ENCODE measurements at regions not wholly inside any gene's neighbourhood (a gene's known extent, or its start where the extent isn't known, plus 50 kb on each side); places are given as distances from the start of the nearest gene placed in this dataset.
A peak's percentile ranks its signal among the peaks of the same experiment; 100 is the strongest.

DNA sequence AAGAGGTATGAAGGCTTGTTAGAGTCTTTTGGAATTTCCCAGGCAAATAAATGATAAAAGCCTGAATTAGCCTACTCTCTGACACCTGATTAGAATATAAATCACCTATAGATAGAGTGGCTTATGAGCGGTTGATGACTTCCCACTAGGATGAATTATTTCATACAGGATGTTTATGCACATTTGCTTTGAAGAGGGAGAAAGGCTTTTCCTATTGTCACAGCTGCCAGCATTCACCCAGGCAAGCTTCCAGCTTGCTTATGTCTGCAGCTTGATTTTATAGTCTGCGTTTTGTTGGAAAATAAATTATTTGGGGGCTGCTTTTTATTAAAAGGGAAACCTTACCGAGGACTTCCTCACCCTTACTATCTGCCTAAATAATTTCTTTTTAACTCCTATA, 51.3 kb upstream of the EIF2S2 start:
- no peak for DNase-seq (ENCODE audit: low read depth)

GRCh38 chr20:34164381-34164984, 52.4 kb upstream of the EIF2S2 start:
- DNase-seq (ENCODE audit: low read depth) = no peak

DNA sequence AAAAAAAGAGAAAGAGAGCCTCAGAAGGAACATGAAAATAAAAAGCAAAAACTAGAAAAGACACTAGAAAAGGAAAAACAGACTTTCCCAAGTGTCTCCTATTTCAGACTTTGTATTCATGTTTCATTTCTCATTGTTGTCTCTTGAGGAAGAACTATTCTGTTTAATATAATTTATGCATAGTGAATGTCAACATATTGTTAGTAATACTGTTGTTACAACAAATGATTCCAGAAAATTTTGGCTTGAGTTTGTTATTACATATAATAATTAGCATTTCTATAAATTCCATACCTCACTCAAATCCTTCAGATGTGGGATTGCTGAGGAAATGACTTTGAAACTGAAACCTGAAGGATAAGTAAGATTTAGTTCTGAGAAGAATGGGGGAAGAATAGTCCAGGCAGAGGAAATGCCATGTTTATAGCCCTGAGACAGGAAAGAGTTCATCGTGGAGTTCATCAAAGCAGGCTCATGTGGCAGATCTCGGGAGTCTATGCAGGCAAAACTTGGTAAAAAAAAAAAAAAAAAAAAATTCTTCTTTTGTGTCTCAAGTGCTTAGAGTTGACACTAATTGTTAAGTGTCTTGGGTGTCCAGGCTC, 53.1 kb upstream of the EIF2S2 start:
- DNase-seq (ENCODE audit: low read depth) = peak; percentile 67

DNA sequence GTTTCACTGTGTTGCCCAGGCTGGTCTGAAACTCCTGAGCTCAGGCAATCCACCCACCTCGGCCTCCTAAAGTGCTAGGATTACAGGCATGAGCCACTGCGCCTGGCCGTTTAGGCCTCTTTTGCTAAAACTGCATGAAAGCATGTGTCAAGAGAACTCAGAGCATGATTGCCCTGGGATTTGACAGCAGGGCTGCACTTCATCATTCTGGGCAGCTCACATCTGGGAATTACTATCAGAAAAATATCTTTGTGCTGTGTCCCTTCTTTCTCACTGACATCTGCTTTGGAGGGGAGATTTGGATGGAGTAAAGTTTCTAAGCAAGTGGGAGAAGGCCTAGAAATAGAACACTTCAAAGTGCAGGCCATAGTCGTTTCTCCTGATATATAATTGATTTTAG, 59.6 kb upstream of the EIF2S2 start:
- no peak for DNase-seq (ENCODE audit: low read depth)

- DNase-seq (ENCODE audit: low read depth) = no peak
Measured at GRCh38 chr20:34172926-34173325, 60.9 kb upstream of the EIF2S2 start.

- DNase-seq (ENCODE audit: low read depth) = no peak
Measured at GRCh38 chr20:34175079-34175478, 63.0 kb upstream of the EIF2S2 start.

DNA sequence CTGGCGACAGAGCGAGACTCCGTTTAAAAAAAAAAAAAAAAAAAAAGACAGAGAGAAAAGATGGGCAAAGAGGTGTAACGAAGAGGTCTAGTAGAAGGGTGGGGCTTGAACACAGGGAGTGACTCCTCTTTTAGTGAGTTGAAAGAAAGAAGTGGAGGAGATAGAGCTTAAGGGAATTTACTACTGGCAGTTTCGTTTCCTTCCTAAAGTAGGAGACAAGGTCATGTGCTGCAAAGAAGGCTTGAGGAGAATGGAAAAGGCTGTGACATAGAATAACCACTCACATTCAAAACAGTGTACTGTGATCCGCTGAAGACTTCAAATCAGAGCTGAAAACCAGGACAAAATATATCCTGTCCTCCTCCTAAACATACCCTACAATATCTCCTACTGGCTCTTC, 63.8 kb upstream of the EIF2S2 start:
- no peak for DNase-seq (ENCODE audit: low read depth)

GRCh38 chr20:34177052-34177451, 64.2 kb upstream of the ASIP start:
- no peak for DNase-seq (ENCODE audit: low read depth)

DNA sequence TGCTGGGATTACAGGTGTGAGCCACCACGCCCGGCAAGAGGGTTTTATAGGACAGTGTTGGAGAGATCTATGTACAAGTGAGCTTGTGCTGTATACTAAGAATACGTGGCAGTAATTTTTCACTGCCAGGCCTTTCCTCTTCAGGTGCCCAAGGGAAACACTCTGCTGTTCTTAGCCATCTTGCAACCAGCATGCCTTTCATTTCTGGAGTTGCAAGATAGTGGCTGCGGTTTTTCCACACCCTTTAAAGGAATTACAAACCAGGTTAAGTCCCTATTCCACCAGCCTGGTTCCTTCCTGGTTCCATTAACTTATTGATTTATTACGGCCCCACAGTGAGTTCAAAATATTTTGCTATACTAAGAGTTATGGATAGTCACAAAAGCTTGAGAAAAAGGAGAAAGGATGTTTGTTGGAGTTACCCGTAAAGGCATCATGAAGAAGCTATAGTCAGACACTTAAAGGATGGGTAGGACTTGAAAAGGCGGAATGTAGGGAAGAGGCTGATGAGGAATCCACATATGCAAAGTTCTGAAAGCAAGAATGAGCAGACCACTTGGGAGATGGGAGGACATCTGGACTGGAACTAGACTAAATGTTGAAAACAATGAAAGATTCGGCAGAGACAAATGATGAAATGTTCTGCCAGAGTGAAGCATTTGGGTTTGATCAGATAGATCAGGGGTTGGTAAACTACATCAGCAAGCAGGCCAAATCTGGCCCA, 61.4 kb upstream of the ASIP start:
- DNase-seq (ENCODE audit: low read depth) = peak; percentile 7

DNA sequence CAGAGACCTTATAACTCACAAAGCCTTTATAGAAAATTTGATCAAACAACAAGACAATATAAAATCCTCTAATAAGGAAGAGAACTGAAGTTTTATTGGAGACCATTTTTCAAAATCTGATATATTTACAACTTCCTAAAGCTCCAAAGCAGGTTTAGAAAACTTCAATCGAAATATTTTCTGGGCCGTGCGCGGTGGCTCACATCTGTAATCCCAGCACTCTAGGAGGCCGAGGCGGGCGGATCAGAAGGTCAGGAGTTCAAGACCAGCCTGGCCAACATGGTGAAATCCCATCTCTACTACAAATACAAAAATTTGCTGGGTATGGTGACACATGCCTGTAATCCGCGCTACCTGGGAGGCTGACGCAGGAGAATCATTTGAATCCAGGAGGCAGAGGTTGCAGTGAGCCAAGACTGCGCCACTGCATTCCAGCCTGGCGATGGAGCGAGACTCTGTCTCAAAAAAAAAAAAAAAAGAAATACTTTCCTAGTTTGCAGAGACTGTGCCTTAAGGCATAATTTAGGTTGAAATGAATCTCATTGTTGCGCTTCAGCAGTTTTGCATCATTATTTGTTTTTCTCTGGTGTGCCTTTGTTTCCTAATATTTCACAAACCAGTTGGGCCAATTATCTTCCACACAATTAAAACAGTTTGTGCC, 60.6 kb upstream of the ASIP start:
- peak; percentile 20 for DNase-seq (ENCODE audit: low read depth)

- DNase-seq (ENCODE audit: low read depth) = no peak
Measured at GRCh38 chr20:34181484-34181883, 59.7 kb upstream of the ASIP start.

GRCh38 chr20:34185766-34186620, 55.2 kb upstream of the ASIP start:
- peak; percentile 68 for DNase-seq (ENCODE audit: low read depth)

DNA sequence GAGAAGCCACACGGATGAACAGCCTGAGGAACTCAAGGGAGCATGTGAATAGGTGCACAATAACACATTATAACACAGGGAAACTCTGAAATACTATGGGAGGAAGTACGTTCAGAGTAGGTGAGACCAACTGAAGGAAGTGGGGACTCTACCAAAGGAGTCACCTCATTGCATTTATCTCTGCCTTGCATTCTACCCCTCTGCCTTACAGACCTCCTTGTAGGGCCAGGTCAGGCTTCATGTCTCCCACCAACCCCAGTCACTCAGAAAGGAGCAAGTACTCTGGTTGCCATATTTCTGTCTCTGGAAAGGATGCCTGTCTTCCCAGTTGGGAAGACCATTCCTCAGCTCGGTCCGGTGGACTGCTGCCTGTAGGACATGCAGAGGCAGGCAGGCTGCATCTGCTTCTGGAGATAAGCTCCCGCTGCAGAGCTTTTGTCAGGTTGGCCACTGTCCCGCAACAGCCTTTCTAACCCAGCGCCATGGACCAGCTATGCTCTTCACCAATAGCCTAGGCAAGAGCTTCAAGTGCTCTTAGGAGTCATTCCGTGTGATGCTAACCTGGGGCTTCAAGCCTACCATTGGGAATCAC, 51.6 kb upstream of the ASIP start:
- no peak for DNase-seq (ENCODE audit: low read depth)

DNA sequence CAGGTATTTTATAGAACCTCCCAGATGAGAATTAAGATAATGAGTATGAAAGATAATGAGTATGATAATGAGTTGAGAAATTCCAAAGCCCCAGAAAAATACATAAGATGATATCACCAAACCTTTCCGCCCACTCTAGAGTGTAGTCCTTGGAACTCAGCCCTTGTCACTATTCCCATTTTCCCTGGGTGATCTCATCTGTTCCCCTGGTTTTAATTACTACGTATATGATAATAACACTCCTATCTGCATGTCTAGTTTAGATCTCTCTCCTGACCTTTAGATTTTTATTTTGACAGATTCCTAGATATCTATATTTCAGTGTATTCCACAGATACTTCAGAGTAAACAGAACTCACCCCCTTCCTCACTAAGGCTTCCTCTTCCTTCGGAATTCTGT, 51.0 kb upstream of the ASIP start:
- DNase-seq (ENCODE audit: low read depth) = peak; percentile 8

GRCh38 chr20:34190679-34191090, 50.5 kb upstream of the ASIP start:
- DNase-seq (ENCODE audit: low read depth) = peak; percentile 89
